Thyroid gland (tissue), 4 donors: ENCODE measurements at regions not wholly inside any gene's neighbourhood (a gene's known extent, or its start where the extent isn't known, plus 50 kb on each side); places are given as distances from the start of the nearest gene placed in this dataset.

Experiments used
- CTCF ChIP-seq, 6 experiments: fragments of 200-600 bp in 3 of 6; fragments of 450-650 bp in 3 of 6; sonication (generic) in 3 of 6; IDR thresholded peaks; one replicate each; pipeline ENCODE4 v1.5.1; 2016 to 2019; ENCODE audit warnings: antibody characterized with exemption in 6 of 6, mild to moderate bottlenecking in 2 of 6, inconsistent platforms in 1 of 6, moderate library complexity in 1 of 6
- POLR2A ChIP-seq, 2 donors: fragments of 450-650 bp; IDR thresholded peaks; one replicate each; pipeline ENCODE4 v1.6.1; 2017; ENCODE audit warnings: antibody characterized with exemption in 2 of 2, mild to moderate bottlenecking in 2 of 2, moderate library complexity in 1 of 2

- no peak for TF ChIP-seq CTCF (IDR thresholded peaks at IDR 0.05)
- TF ChIP-seq POLR2A (IDR thresholded peaks at IDR 0.05), result no peak
Measured at GRCh38 chr7:106384373-106384772, 99.6 kb upstream of the NAMPT start.
